OCI-LY1 (cell line): ENCODE measurements at regions not wholly inside any gene's neighbourhood (a gene's known extent, or its start where the extent isn't known, plus 50 kb on each side); places are given as distances from the start of the nearest gene placed in this dataset.

ENCODE experiments used
- H2AFZ ChIP-seq: fragments of 200-600 bp; sonication (generic), shearing (Covaris generic); 2 replicates; pipeline ENCODE4 v1.6.0; 2014; ENCODE audit warnings: antibody characterized with exemption, mild to moderate bottlenecking, low read length
- H3F3A ChIP-seq: fragments of 200-600 bp; sonication (generic), shearing (Covaris generic); 2 replicates; pipeline ENCODE4 v1.6.0; 2014; ENCODE audit warnings: mild to moderate bottlenecking, antibody characterized with exemption, low read length, moderate library complexity; ENCODE audit not compliant: insufficient read depth
- H3K27ac ChIP-seq: fragments of 200-600 bp; sonication (generic); 2 replicates; pipeline ENCODE4 v1.5.1; 2014; ENCODE audit warnings: low read length, mixed run types, mild to moderate bottlenecking, low read depth; ENCODE audit not compliant: poor library complexity, severe bottlenecking
- H3K27me3 ChIP-seq: fragments of 200-600 bp; sonication (generic); 2 replicates; pipeline ENCODE4 v1.6.0; 2014; ENCODE audit warnings: antibody characterized with exemption, mild to moderate bottlenecking, low read length, moderate library complexity; ENCODE audit not compliant: insufficient read depth
- H3K36me3 ChIP-seq: fragments of 200-600 bp; sonication (generic); 2 replicates; pipeline ENCODE4 v1.6.1; 2014; ENCODE audit warnings: mild to moderate bottlenecking, antibody characterized with exemption, low read length, moderate library complexity, mixed read lengths; ENCODE audit not compliant: insufficient read depth
- H3K4me1 ChIP-seq: fragments of 200-600 bp; sonication (generic); 2 replicates; pipeline ENCODE4 v1.5.1; 2014; ENCODE audit warnings: mild to moderate bottlenecking, low read length, moderate library complexity; ENCODE audit not compliant: insufficient read depth, severe bottlenecking
- H3K4me2 ChIP-seq: fragments of 200-600 bp; sonication (generic), shearing (Covaris generic); 2 replicates; pipeline ENCODE4 v1.6.1; 2014; ENCODE audit warnings: low read length
- H3K4me3 ChIP-seq: fragments of 200-600 bp; sonication (generic); 2 replicates; pipeline ENCODE4 v1.5.1; 2014; ENCODE audit warnings: low read length, low read depth, mild to moderate bottlenecking, mixed read lengths; ENCODE audit not compliant: poor library complexity, severe bottlenecking
- H3K79me2 ChIP-seq: fragments of 200-600 bp; shearing (Covaris generic); 2 replicates; pipeline ENCODE4 v1.6.1; 2016; ENCODE audit warnings: mixed run types, low read length, mixed read lengths; ENCODE audit not compliant: insufficient read depth
- H3K9ac ChIP-seq: fragments of 200-600 bp; sonication (generic), shearing (Covaris generic); 2 replicates; pipeline ENCODE4 v1.6.1; 2014; ENCODE audit warnings: mild to moderate bottlenecking, low read length, mixed read lengths
- H3K9me2 ChIP-seq: fragments of 200-600 bp; sonication (generic), shearing (Covaris generic); 2 replicates; pipeline ENCODE4 v1.6.1; 2014; ENCODE audit warnings: low read depth, mild to moderate bottlenecking, low read length, mixed read lengths
- H3K9me3 ChIP-seq: fragments of 200-600 bp; shearing (Covaris generic); 2 replicates; pipeline ENCODE4 v1.6.1; 2014; ENCODE audit warnings: low read length, mixed read lengths
- H4K20me1 ChIP-seq: fragments of 200-600 bp; sonication (generic), shearing (Covaris generic); 2 replicates; pipeline ENCODE4 v1.6.0; 2016; ENCODE audit warnings: mild to moderate bottlenecking, low read length; ENCODE audit not compliant: insufficient read depth
- EZH2 ChIP-seq: fragments of 200-600 bp; sonication (generic), shearing (Covaris generic); IDR thresholded peaks from 2 replicates; pipeline ENCODE4 v1.8.0; 2017; ENCODE audit warnings: borderline replicate concordance, mixed run types, mild to moderate bottlenecking, antibody characterized with exemption, low read length, moderate library complexity, mixed read lengths
- TF ChIP-seq, protein P1 (sequence below): fragments of 200-600 bp; sonication (generic), shearing (Covaris generic); IDR thresholded peaks from 2 replicates; pipeline ENCODE4 v1.5.1; 2017; ENCODE audit warnings: mild to moderate bottlenecking, antibody characterized with exemption, low read length, moderate library complexity, mixed read lengths

DNA sequence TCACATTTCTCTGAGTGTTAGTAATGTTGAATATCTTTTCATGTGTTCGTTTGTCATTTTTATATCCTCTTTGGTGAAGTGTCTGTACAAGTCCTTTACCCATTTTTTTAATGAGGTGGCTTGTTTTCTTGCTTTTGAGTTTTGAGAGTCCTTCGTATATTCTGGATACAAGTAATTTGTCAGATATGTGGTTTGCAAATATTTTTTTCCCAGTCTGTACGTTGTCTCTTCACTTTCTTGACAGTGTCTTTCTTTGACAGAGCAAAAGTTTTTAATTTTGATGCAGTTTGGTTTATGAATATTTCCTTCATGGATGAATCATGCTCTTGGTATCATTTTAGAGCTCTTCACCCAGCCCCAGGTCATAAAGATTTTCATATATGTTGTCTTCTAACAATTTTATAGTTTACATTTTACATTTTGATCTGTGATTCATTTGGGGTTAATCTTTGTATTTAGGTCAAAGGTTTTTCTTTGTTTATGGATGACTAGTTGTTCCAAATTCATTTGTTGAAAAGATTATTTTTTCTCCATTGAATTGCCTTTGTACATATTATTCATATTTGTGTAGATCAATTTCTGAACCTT, 152.5 kb downstream of the MRPL14 start:
- no peaks in the 10 kb centered on the region for H3K27me3 ChIP-seq
- no peak for TF ChIP-seq EZH2
- TF ChIP-seq, protein P1, sequence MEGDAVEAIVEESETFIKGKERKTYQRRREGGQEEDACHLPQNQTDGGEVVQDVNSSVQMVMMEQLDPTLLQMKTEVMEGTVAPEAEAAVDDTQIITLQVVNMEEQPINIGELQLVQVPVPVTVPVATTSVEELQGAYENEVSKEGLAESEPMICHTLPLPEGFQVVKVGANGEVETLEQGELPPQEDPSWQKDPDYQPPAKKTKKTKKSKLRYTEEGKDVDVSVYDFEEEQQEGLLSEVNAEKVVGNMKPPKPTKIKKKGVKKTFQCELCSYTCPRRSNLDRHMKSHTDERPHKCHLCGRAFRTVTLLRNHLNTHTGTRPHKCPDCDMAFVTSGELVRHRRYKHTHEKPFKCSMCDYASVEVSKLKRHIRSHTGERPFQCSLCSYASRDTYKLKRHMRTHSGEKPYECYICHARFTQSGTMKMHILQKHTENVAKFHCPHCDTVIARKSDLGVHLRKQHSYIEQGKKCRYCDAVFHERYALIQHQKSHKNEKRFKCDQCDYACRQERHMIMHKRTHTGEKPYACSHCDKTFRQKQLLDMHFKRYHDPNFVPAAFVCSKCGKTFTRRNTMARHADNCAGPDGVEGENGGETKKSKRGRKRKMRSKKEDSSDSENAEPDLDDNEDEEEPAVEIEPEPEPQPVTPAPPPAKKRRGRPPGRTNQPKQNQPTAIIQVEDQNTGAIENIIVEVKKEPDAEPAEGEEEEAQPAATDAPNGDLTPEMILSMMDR: no peak

DNA sequence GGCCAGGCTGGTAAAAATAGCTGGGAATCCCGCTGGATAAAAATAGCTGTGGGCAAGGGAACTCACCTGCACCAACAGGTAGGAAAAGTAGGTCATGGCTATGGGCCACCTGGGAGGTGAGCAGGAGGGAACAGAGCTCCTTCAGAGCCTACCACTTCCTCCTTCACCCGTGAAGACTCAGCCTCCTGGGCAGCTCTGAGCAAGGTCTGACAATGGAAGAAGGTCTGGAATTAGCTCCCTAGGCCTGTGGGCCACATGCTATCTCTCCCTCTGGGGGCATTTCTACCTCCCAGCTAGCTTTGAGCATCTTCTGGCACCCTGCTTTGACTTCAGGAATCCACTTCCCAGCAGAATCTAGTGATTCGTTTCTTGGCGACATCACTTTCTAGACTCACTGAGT, 153.9 kb downstream of the MRPL14 start:
- H3K4me2 ChIP-seq: no peak overlapping the region
- no peaks in the 10 kb centered on the region for H3K4me1 ChIP-seq
- no peak overlapping the region for H3K4me3 ChIP-seq
- no peak overlapping the region for H2AFZ ChIP-seq
- H3K36me3 ChIP-seq: no peaks in the 10 kb centered on the region
- TF ChIP-seq EZH2: no peak
- TF ChIP-seq, protein P1: no peak
- no peaks in the 10 kb centered on the region for H3K79me2 ChIP-seq
- H3F3A ChIP-seq: no peaks in the 10 kb centered on the region
- no peaks in the 10 kb centered on the region for H4K20me1 ChIP-seq
- H3K9me2 ChIP-seq: no peaks in the 10 kb centered on the region
- no peak overlapping the region for H3K27ac ChIP-seq
- no peak overlapping the region for H3K9ac ChIP-seq
- no peaks in the 10 kb centered on the region for H3K9me3 ChIP-seq
- H3K27me3 ChIP-seq: no peaks in the 10 kb centered on the region

More for the DNA sequence above, 152.5 kb downstream of the MRPL14 start:
- Histone ChIP-seq H3K4me1 (no peaks in the 10 kb centered on the region), H3K79me2 (no peaks in the 10 kb centered on the region), H3K9me2 (no peaks in the 10 kb centered on the region), H3K4me3 (no peak overlapping the region), H3K9me3 (no peaks in the 10 kb centered on the region), H4K20me1 (no peaks in the 10 kb centered on the region), H3K4me2 (no peak overlapping the region), H3K36me3 (no peaks in the 10 kb centered on the region), H2AFZ (no peak overlapping the region), H3K27ac (no peak overlapping the region), H3F3A (no peaks in the 10 kb centered on the region), H3K9ac (no peak overlapping the region)

DNA sequence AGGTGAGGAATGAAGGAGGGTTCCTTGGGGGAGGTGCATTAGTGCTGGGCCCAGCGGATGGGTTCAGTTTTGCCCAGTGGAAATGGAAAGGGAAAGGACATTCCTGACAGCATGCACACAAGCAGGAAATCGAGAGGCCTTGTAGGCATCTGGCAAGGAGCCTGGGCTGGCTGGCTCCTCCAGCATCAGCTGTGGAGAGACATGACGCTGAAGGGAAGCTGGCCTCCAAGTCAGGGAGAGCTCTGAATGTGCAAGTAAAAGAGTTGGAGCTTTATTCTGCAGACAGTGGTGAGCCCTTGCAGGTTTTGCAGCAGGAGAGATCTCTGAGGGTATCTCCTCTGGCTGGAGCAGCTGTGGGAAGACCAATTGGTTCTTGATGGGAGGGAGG, 154.3 kb downstream of the MRPL14 start:
- H3K27ac ChIP-seq: no peak overlapping the region
- H3K4me3 ChIP-seq: no peak overlapping the region
- H3K9me3 ChIP-seq: no peaks in the 10 kb centered on the region
- no peak overlapping the region for H3K4me2 ChIP-seq
- no peak overlapping the region for H2AFZ ChIP-seq
- H3K36me3 ChIP-seq: no peaks in the 10 kb centered on the region
- no peak for TF ChIP-seq EZH2
- TF ChIP-seq, protein P1: no peak
- H3K79me2 ChIP-seq: no peaks in the 10 kb centered on the region
- no peaks in the 10 kb centered on the region for H3K4me1 ChIP-seq
- H4K20me1 ChIP-seq: no peaks in the 10 kb centered on the region
- H3K9me2 ChIP-seq: no peaks in the 10 kb centered on the region
- H3K27me3 ChIP-seq: no peaks in the 10 kb centered on the region
- H3F3A ChIP-seq: no peaks in the 10 kb centered on the region
- H3K9ac ChIP-seq: no peak overlapping the region
